NCI-H2227 treated with DMSO at 0.1 percent for 48 hours (cell line): ENCODE measurements at regions not wholly inside any gene's neighbourhood (a gene's known extent, or its start where the extent isn't known, plus 50 kb on each side); places are given as distances from the start of the nearest gene placed in this dataset.

Experiments used
- DNase-seq: peaks from one replicate; lab custom pipeline; 2025; lab: John Stamatoyannopoulos, UW

DNA sequence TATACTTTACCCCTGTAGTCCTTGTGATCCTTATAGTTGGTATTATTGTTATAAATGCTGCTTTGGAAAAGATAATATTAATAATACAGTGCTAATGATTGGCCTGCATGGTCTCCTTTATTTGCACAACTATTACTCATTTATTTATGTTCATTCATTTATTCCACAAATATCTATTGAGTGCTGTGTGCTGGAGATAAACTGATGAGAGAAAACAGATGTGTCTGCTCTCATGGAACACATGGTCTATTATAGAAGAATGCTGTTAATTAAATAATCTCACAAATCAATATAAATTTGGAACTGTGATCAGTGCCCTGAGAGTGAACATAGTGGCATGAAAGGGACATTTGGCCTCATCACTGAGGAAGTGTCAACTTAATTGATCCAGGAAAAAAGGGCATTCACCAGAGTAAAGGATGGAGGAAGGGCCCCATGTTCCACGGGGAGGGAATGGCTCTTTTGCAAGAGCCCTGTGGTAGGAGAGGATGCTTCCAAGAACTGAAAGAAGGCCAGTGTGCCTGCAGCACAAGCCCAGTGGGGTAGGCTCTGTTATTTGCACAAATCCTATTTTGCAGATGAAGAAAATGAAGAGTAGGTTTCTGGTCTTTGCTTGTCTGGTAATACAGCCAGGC lies 91.5 kb upstream of the STK39 start:
- no peak for DNase-seq

- no peak for DNase-seq
These were observed 93.5 kb upstream of the STK39 start for GRCh38 chr2:168340931-168341330.

- no peak for DNase-seq
These were observed 96.2 kb upstream of the STK39 start for GRCh38 chr2:168343586-168343985.

GRCh38 chr2:168344706-168345105 lies 97.3 kb upstream of the STK39 start:
- DNase-seq = no peak

GRCh38 chr2:168345601-168346000 lies 98.2 kb upstream of the STK39 start:
- DNase-seq = no peak

- peak; percentile 88 for DNase-seq
These were observed 99.5 kb upstream of the STK39 start for GRCh38 chr2:168346725-168347477.

DNA sequence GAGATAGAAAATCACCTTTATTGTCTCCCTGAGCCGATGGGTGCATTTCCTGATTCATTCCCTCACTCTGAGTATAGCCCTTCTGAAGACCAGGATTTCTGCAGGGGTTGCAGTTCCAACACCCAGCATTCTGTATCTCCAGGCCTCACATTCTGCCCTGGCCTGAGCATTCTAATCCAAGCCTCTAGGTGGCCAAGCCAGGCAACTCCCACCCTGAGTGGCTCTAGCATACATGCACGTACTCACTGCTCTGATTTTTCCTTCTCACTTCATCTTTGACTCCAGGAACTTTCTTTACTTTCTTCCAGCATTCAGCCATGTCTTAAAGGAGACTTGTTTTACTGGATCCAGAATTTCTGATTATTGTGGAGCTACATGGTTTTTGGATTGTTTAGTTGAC lies 100.7 kb upstream of the STK39 start:
- peak; percentile 25 for DNase-seq

GRCh38 chr2:168350380-168350779 lies 103.0 kb upstream of the STK39 start:
- no peak for DNase-seq

GRCh38 chr2:168353251-168353650 lies 102.8 kb upstream of the CERS6 start:
- DNase-seq = no peak

- DNase-seq = peak; percentile 43
These were observed 101.6 kb upstream of the CERS6 start for GRCh38 chr2:168354499-168354898.

GRCh38 chr2:168355121-168355520 lies 101.0 kb upstream of the CERS6 start:
- DNase-seq = no peak

DNA sequence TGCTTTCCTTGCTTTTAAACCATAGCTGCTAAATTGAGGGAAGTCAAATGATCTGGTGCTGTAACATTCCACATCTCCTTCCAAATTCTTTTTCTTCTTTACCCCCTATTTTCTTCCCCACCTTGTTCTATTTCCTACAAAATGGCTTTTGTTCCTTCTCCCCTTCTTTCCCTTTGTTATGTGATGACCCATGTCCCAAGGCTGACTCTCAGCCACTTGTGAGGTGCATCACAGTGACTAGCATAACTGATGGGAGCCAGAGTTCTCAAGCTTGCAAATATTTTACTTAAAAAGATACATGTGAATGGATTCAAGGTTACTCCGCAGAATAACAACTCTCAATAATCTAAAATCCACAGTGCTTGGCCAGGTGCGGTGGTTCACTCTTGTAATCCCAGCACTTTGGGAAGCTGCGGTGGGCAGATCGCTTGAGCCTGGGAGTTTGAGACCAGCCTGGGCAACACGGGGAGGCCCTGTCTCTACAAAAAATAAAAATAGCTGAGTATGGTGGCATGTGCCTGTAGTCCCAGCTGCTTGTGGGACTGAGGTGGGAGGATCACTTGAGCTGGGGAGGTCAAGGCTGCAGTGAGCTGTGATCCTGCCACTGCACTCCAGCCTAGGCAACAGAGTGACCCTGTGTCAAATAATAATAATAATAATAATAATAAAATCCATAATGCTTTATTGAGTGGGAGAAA lies 100.1 kb upstream of the CERS6 start:
- no peak for DNase-seq

DNA sequence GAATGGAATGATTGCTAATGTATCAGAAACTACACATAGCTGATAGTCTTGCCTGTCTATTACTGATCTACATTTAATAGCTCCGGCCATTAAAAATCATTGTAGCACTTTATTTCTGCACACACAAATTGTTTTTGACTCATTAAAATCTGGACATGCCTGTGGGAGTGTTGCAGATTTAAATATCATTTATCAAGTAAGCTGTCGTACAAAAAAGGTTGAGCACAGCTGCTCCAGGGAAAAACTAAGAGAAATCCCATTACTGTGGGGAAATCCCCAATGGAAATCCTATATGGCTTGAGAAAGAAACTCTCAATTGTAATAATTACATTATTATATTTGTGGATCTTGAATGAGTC lies 99.6 kb upstream of the CERS6 start:
- DNase-seq = no peak

GRCh38 chr2:168357797-168358472 lies 98.1 kb upstream of the CERS6 start:
- DNase-seq = no peak

DNA sequence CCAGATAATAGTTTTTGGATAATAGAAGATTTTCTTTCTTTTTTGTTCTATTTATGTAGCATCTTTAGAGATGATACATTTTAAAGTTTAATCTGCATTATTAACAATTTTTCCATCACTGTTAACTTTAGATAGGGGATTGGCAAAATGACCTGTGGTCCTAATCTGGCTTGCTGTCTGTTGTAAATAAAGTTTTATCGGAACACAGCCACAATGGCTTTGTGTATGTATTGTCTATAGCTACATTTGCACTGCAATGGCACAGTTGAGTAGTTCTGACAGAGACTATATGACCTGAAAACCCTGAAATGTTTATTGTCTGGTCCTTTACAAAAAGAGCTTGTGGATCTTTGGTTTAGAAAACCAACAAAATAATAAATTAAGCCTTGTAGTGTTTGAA lies 97.0 kb upstream of the CERS6 start:
- no peak for DNase-seq

DNA sequence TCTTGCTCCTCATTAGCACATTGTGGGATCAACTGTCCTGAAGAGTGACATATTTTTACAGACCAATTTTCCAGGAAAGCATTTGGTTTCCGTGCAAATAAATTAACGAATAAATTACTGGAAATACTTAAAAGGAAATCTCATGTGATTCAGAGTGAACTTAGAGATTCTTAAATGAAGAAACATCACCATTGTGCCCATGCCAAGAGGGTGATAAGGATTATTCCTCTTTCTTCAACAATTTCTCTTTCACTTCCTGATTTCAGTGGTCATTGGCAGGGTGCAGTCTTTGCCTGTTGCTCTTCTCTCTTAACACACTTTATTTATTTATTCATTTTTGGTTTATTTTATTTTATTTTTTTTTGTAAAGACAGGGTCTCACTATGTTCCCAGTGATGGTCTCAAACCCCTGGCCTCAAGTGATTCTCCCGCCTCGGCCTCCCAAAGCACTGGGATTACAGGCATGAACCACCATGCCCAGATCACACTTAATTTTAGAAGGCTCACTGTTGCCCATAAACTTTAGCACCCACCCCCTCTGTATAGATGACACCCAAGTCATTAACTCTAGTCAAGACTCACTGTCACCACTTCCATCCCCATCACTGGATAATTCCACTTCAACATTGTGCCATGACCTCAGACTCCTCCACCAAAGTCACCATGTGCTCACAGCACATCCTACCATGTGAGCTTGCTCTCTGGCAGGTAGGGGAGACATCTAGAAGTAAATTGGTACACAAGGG lies 92.6 kb upstream of the CERS6 start:
- DNase-seq = no peak

DNA sequence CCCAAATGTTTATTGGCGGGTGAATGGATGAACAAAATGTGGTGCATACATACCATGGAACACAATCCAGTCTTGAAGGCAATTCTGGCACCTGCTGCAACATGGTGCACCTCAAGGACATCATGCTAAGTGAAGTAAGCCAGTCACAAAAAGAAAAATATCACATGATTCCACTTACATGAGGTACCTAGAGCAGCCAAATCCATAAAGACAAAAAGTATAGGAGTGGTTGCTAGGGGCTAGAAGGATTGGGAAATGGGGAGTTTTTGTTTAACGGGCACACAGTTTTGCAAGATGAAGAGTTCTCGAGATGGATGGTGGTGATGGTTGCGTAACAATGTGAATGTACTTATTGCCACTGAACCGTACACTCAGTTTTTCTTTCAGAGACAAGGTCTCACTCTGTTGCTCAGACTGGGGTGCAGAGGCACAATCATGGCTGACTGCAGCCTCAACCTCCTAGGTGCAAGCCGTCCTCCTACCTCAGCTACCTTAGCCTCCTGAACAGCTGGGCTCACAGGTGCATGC lies 90.9 kb upstream of the CERS6 start:
- DNase-seq = no peak

DNA sequence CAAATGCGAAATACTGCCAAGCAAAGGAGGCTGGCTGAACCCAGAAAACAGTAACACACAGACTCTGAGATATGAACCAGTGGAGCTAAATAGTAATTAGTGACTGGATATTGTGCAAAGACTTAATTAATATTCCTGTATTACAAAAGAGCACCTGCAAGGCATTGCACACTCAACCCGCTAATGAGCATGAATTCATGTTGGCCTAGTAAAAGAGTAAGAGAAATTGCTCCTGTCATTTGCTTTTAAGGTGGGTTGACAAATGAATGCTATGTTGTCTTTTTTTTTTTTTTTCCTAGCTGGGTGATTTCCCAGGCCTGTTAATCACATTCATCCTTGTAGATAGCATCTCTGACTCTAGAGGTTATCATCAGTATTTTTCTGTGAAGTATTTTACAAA lies 87.0 kb upstream of the CERS6 start:
- no peak for DNase-seq

DNA sequence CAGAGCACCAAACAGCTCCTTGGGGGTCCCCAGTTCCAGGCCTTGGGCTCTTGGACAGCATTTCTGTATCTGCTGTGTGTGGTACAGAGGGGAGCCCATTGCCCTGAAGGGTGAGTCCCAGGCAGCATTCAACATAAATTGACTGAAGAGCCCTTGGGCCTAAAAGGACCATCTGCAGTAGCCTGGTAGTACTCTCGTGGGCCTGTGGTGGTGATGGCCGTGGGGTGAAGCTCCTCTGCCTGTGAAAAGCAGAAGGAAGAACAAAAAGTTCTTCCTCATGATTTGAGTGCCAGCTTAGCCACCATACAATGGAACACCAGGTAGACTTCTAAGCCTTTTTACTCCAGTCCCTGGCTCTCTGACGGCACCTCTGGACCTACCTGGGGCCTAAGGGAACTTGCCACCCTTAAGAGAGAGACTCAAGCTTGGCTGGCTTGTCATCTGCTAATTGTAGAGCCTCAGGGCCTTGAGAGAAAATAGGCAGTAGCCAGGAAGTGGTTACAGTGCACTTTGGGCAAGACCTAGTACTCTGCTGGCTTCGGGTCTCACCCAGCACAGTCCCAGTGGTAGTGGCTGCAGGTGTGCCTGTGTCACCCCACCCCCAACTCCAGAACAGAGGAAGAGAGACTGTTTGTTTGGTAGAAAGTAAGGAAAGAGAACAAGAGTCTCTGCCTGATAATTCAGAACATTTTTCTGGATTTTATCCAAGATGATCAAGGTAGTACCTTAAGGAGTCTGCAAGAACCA lies 84.6 kb upstream of the CERS6 start:
- no peak for DNase-seq

- DNase-seq = no peak
These were observed 82.6 kb upstream of the CERS6 start for GRCh38 chr2:168373468-168373867.

DNA sequence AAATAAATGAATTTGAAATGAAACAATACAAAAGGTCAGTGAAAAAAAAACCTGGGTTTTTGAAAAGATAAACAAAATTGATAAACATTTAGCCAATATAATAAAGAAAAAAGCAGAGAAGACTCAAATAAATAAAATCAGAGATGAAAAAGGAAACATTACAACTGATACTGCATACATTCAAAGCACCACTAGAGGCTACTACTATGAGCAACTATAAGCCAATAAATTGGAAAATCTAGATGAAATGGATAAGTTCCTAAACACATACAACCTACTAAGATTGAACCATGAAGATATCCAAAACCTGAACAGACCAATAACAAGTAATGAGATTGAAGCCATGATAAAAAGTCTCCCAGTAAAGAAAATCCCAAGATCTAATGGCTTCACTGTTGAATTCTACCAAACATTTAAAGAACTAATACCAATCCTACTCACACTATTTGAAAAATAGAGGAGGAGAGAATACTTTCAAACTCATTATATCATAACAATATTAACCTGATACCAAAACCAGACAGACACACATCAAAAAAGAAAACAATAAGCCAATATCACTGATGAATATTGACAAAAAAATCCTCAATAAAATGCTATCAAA lies 80.8 kb upstream of the CERS6 start:
- no peak for DNase-seq
